Esophagus squamous epithelium (tissue), 4 donors: ENCODE measurements at regions not wholly inside any gene's neighbourhood (a gene's known extent, or its start where the extent isn't known, plus 50 kb on each side); places are given as distances from the start of the nearest gene placed in this dataset.

ENCODE experiments used
- POLR2A ChIP-seq, 4 donors: fragments of 450-650 bp; IDR thresholded peaks; one replicate each; pipeline ENCODE4 v1.6.1; 2017; ENCODE audit warnings: antibody characterized with exemption in 4 of 4, mild to moderate bottlenecking in 4 of 4, moderate library complexity in 3 of 4
- TF ChIP-seq, protein P1 (sequence below), 6 experiments: fragments of 450-650 bp in 4 of 6; fragments of 200-600 bp in 2 of 6; sonication (generic) in 2 of 6; IDR thresholded peaks; one replicate each; pipeline ENCODE4 v1.5.1; 2016 to 2019; ENCODE audit warnings: antibody characterized with exemption in 6 of 6, mild to moderate bottlenecking in 4 of 6, moderate library complexity in 4 of 6

DNA sequence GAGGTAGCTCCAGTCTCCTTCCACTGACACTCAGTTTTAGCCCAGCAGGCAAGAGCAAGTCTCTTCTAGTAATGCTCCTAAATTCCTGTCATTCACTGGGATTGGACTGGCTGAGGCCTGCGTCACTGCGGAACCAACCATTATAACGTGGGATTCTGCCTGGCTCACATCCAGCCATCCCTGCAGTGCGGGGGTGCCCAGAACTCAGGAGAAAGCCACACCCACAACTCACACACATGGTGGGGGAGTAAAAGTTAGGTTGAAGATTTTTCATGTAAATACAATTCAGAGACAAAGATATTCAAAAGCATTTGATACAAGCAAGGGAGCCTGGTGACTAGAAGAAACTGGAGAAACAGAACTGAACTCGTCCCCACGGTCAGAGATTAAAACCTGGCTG is 504.0 kb upstream of the CDH4 start:
- TF ChIP-seq POLR2A (IDR thresholded peaks at IDR 0.05), result no peak
- TF ChIP-seq, protein P1, sequence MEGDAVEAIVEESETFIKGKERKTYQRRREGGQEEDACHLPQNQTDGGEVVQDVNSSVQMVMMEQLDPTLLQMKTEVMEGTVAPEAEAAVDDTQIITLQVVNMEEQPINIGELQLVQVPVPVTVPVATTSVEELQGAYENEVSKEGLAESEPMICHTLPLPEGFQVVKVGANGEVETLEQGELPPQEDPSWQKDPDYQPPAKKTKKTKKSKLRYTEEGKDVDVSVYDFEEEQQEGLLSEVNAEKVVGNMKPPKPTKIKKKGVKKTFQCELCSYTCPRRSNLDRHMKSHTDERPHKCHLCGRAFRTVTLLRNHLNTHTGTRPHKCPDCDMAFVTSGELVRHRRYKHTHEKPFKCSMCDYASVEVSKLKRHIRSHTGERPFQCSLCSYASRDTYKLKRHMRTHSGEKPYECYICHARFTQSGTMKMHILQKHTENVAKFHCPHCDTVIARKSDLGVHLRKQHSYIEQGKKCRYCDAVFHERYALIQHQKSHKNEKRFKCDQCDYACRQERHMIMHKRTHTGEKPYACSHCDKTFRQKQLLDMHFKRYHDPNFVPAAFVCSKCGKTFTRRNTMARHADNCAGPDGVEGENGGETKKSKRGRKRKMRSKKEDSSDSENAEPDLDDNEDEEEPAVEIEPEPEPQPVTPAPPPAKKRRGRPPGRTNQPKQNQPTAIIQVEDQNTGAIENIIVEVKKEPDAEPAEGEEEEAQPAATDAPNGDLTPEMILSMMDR (IDR thresholded peaks at IDR 0.05), result no peak
